ENCODE measurements at regions not wholly inside any gene's neighbourhood (a gene's known extent, or its start where the extent isn't known, plus 50 kb on each side); places are given as distances from the start of the nearest gene placed in this dataset.

- H3K4me3 Mint-ChIP-seq (ENCODE audit: unreplicated experiment) = no peak overlapping the region
- TF ChIP-seq, protein P1, sequence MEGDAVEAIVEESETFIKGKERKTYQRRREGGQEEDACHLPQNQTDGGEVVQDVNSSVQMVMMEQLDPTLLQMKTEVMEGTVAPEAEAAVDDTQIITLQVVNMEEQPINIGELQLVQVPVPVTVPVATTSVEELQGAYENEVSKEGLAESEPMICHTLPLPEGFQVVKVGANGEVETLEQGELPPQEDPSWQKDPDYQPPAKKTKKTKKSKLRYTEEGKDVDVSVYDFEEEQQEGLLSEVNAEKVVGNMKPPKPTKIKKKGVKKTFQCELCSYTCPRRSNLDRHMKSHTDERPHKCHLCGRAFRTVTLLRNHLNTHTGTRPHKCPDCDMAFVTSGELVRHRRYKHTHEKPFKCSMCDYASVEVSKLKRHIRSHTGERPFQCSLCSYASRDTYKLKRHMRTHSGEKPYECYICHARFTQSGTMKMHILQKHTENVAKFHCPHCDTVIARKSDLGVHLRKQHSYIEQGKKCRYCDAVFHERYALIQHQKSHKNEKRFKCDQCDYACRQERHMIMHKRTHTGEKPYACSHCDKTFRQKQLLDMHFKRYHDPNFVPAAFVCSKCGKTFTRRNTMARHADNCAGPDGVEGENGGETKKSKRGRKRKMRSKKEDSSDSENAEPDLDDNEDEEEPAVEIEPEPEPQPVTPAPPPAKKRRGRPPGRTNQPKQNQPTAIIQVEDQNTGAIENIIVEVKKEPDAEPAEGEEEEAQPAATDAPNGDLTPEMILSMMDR (IDR thresholded peaks at IDR 0.05; ENCODE audit: unreplicated experiment) = no peak
- H3K27me3 Mint-ChIP-seq (ENCODE audit: insufficient read depth, unreplicated experiment) = no peaks in the 10 kb centered on the region
- BruUV-seq (replicated peaks) = no TSS peak
- intact Hi-C loops (cut with micrococcal nuclease) = no loop called here
- H3K4me1 Mint-ChIP-seq (ENCODE audit: insufficient read depth, unreplicated experiment) = no peaks in the 10 kb centered on the region
- H3K9me3 Mint-ChIP-seq (ENCODE audit: unreplicated experiment) = no peaks in the 10 kb centered on the region
- DNase-seq (ENCODE audit: unreplicated experiment) = no peak
- ChIA-PET CTCF (no interaction called here), POLR2A (interaction anchor here (0.7 kb wide), 2 partner anchors 15 to 503 kb away, joined by 3 read pairs; no protein-coding TSS in a partner anchor)
- no peak overlapping the region for H3K27ac Mint-ChIP-seq (ENCODE audit: low read depth, unreplicated experiment)
- no peaks in the 10 kb centered on the region for H3K36me3 Mint-ChIP-seq (ENCODE audit: insufficient read depth, unreplicated experiment)
Measured at GRCh38 chr9:108345826-108346225, 510.0 kb downstream of the ACTL7B start.

- CTCF ChIA-PET = no interaction called here
- no TSS peak for BruUV-seq (replicated peaks)
- no peaks in the 10 kb centered on the region for H3K4me1 Mint-ChIP-seq (ENCODE audit: insufficient read depth, unreplicated experiment)
Measured at GRCh38 chr9:108339251-108339650, 516.5 kb downstream of the ACTL7B start.

DNA sequence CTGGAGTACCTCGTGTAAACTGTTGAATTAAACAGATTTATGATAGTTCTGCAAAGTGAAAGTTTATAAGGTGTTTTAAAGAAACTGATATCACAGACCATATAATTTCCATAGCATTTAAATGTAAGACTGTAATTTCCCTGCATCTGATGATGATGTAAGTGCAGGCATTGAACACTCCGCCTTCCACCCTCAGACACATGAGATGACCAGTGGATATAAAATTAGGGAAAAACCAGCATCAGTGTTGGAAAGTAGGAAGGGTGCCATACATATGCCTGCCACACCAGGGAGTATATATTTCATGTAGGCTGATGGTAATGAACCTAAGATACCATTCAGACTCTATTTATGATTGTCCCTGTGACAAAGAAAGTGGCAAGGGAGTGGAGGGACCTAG, 519.2 kb downstream of the ACTL7B start:
- DNase-seq (ENCODE audit: unreplicated experiment) = no peak
- H3K36me3 Mint-ChIP-seq (ENCODE audit: insufficient read depth, unreplicated experiment) = no peaks in the 10 kb centered on the region
- intact Hi-C loops (cut with micrococcal nuclease) = no loop called here
- H3K27me3 Mint-ChIP-seq (ENCODE audit: insufficient read depth, unreplicated experiment) = no peaks in the 10 kb centered on the region
- BruUV-seq (replicated peaks) = no TSS peak
- CTCF ChIA-PET = no interaction called here
- POLR2A ChIA-PET = no interaction called here
- H3K9me3 Mint-ChIP-seq (ENCODE audit: unreplicated experiment) = no peaks in the 10 kb centered on the region
- TF ChIP-seq, protein P1 (IDR thresholded peaks at IDR 0.05; ENCODE audit: unreplicated experiment) = no peak
- no peak overlapping the region for H3K4me3 Mint-ChIP-seq (ENCODE audit: unreplicated experiment)
- no peaks in the 10 kb centered on the region for H3K4me1 Mint-ChIP-seq (ENCODE audit: insufficient read depth, unreplicated experiment)
- H3K27ac Mint-ChIP-seq (ENCODE audit: low read depth, unreplicated experiment) = no peak overlapping the region

More at GRCh38 chr9:108339251-108339650, 516.5 kb downstream of the ACTL7B start:
- no peak overlapping the region for H3K4me3 Mint-ChIP-seq (ENCODE audit: unreplicated experiment)
- no peaks in the 10 kb centered on the region for H3K36me3 Mint-ChIP-seq (ENCODE audit: insufficient read depth, unreplicated experiment)
- POLR2A ChIA-PET = no interaction called here
- no peaks in the 10 kb centered on the region for H3K27me3 Mint-ChIP-seq (ENCODE audit: insufficient read depth, unreplicated experiment)
- no peak overlapping the region for H3K27ac Mint-ChIP-seq (ENCODE audit: low read depth, unreplicated experiment)
- no peaks in the 10 kb centered on the region for H3K9me3 Mint-ChIP-seq (ENCODE audit: unreplicated experiment)
- TF ChIP-seq, protein P1 (IDR thresholded peaks at IDR 0.05; ENCODE audit: unreplicated experiment) = no peak
- intact Hi-C loops (cut with micrococcal nuclease) = no loop called here
- no peak for DNase-seq (ENCODE audit: unreplicated experiment)

DNA sequence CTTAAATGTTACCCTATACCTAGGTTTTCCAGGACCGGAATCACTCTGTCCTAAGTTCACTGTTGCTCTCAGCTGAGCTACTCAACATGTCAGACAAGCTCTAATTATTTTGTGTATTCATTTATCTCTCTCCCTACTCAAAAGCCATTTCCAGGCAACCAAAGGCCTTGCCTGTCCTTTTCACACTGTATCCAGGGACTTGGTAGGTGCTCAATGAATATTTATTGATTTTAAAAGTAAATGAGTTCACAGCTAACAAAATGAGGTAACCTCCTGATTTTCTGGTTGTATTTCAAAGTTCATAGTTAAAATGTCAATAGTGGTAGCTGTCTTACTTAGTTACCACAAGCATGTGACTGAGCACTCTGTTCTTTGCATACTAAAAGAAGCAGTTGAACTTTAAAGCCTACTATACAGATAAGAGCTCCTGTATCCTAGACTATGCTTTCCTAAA, 522.2 kb downstream of the ACTL7B start:
- POLR2A ChIA-PET = no interaction called here
- Mint-ChIP-seq H3K4me3 (ENCODE audit: unreplicated experiment) (no peak overlapping the region), H3K27ac (ENCODE audit: low read depth, unreplicated experiment) (no peak overlapping the region), H3K4me1 (ENCODE audit: insufficient read depth, unreplicated experiment) (no peaks in the 10 kb centered on the region), H3K9me3 (ENCODE audit: unreplicated experiment) (peaks cover 7% of the 10 kb centered on the region), H3K36me3 (ENCODE audit: insufficient read depth, unreplicated experiment) (no peaks in the 10 kb centered on the region), H3K27me3 (ENCODE audit: insufficient read depth, unreplicated experiment) (no peaks in the 10 kb centered on the region)
- TF ChIP-seq, protein P1 (IDR thresholded peaks at IDR 0.05; ENCODE audit: unreplicated experiment) = no peak
- CTCF ChIA-PET = interaction anchor here (0.6 to 1.5 kb wide), 3 partner anchors 11 to 1694 kb away, joined by 3 read pairs; no protein-coding TSS in a partner anchor
- no TSS peak for BruUV-seq (replicated peaks)
- intact Hi-C loops (cut with micrococcal nuclease) = no loop called here
- no peak for DNase-seq (ENCODE audit: unreplicated experiment)
